Suprapubic skin (tissue), 4 donors: ENCODE measurements at regions not wholly inside any gene's neighbourhood (a gene's known extent, or its start where the extent isn't known, plus 50 kb on each side); places are given as distances from the start of the nearest gene placed in this dataset.

Source experiments
- DNase-seq, 2 donors: peaks; one replicate each; pipeline ENCODE4 v3.0.0-alpha.2; 2019; ENCODE audit warnings: low spot score in 2 of 2
- H3K27ac ChIP-seq: fragments of 200-600 bp; sonication (generic); one replicate; pipeline ENCODE4 v1.5.1; 2019
- H3K27me3 ChIP-seq: fragments of 200-600 bp; sonication (generic); one replicate; pipeline ENCODE4 v1.5.1; 2019
- H3K36me3 ChIP-seq: fragments of 200-600 bp; sonication (generic); one replicate; pipeline ENCODE4 v1.5.1; 2019
- H3K4me1 ChIP-seq: fragments of 200-600 bp; sonication (generic); one replicate; pipeline ENCODE4 v1.5.1; 2019
- H3K4me3 ChIP-seq: fragments of 200-600 bp; sonication (generic); one replicate; pipeline ENCODE4 v1.5.1; 2019; ENCODE audit warnings: mild to moderate bottlenecking
- H3K9me3 ChIP-seq: fragments of 200-600 bp; sonication (generic); one replicate; pipeline ENCODE4 v1.5.1; 2019
- EP300 ChIP-seq: sonication (generic); formaldehyde crosslinking; IDR thresholded peaks from one replicate; pipeline ENCODE4 v1.6.1; 2017; ENCODE audit warnings: antibody characterized with exemption
- POLR2A ChIP-seq, 2 donors: fragments of 450-650 bp; IDR thresholded peaks; one replicate each; pipeline ENCODE4 v1.6.1; 2017; ENCODE audit warnings: antibody characterized with exemption in 2 of 2, mild to moderate bottlenecking in 2 of 2, moderate library complexity in 2 of 2
- POLR2AphosphoS5 ChIP-seq, 3 donors: sonication (generic); formaldehyde crosslinking; IDR thresholded peaks; one replicate each; pipeline ENCODE4 v1.6.1; 2017; ENCODE audit warnings: antibody characterized with exemption in 3 of 3
- WGBS: methylation state at CpG from one replicate; pipeline ENCODE4 v1.1.5; 2018; 5-methylcytosine and 5-hydroxymethylcytosine counted together
- TF ChIP-seq, protein P1 (sequence below), 2 donors: fragments of 200-600 bp in 1 of 2; fragments of 450-650 bp in 1 of 2; sonication (generic) in 1 of 2; IDR thresholded peaks; one replicate each; pipeline ENCODE4 v1.5.1; 2016 to 2019; ENCODE audit warnings: antibody characterized with exemption in 2 of 2, mild to moderate bottlenecking in 1 of 2, moderate library complexity in 1 of 2

- Histone ChIP-seq H3K4me1 (no peaks in the 10 kb centered on the region), H3K27me3 (no peaks in the 10 kb centered on the region), H3K27ac (no peak overlapping the region), H3K9me3 (no peaks in the 10 kb centered on the region), H3K36me3 (no peaks in the 10 kb centered on the region), H3K4me3 (no peak overlapping the region)
- 88% methylated on average over 6 of the region's 6 CpGs for WGBS
- TF ChIP-seq POLR2AphosphoS5 (IDR thresholded peaks at IDR 0.05) = no peak
- TF ChIP-seq EP300 = no peak
- no peak for TF ChIP-seq POLR2A (IDR thresholded peaks at IDR 0.05)
- TF ChIP-seq, protein P1, sequence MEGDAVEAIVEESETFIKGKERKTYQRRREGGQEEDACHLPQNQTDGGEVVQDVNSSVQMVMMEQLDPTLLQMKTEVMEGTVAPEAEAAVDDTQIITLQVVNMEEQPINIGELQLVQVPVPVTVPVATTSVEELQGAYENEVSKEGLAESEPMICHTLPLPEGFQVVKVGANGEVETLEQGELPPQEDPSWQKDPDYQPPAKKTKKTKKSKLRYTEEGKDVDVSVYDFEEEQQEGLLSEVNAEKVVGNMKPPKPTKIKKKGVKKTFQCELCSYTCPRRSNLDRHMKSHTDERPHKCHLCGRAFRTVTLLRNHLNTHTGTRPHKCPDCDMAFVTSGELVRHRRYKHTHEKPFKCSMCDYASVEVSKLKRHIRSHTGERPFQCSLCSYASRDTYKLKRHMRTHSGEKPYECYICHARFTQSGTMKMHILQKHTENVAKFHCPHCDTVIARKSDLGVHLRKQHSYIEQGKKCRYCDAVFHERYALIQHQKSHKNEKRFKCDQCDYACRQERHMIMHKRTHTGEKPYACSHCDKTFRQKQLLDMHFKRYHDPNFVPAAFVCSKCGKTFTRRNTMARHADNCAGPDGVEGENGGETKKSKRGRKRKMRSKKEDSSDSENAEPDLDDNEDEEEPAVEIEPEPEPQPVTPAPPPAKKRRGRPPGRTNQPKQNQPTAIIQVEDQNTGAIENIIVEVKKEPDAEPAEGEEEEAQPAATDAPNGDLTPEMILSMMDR (IDR thresholded peaks at IDR 0.05) = no peak
- no peak for DNase-seq
These were observed 215.5 kb upstream of the GALNT2 start for GRCh38 chr1:229851511-229851910.

GRCh38 chr1:229853751-229854150 lies 213.3 kb upstream of the GALNT2 start:
- TF ChIP-seq POLR2AphosphoS5 (IDR thresholded peaks at IDR 0.05) (no peak), EP300 (no peak), POLR2A (IDR thresholded peaks at IDR 0.05) (no peak)
- TF ChIP-seq, protein P1 (IDR thresholded peaks at IDR 0.05) = no peak
- DNase-seq = no peak
- Histone ChIP-seq H3K4me3 (no peak overlapping the region), H3K4me1 (no peaks in the 10 kb centered on the region), H3K9me3 (no peaks in the 10 kb centered on the region), H3K27me3 (no peaks in the 10 kb centered on the region), H3K27ac (no peak overlapping the region), H3K36me3 (no peaks in the 10 kb centered on the region)
- WGBS = no CpG with 5 or more reads among the region's 3 CpGs

DNA sequence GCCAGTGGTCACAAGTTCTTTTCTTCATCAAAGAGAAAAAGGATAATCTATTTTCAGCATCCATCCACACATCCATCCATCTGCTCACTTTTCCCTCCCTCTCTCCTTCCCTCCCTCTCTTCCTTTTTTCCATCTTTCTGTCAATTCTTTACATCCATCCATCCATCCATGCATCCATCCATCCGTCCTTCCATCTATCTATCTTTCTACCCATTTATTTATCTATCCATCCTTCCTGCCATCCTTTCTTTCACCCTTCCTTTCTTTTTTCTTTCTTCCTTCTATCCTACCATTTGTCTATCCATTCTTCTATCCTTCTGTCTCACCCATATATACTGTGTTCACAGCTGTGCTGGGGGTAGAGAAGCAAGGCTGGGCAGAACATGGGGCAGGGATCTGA lies 212.4 kb upstream of the GALNT2 start:
- Histone ChIP-seq H3K4me3 (no peak overlapping the region), H3K9me3 (no peaks in the 10 kb centered on the region), H3K4me1 (no peaks in the 10 kb centered on the region), H3K36me3 (no peaks in the 10 kb centered on the region), H3K27me3 (no peaks in the 10 kb centered on the region), H3K27ac (no peak overlapping the region)
- TF ChIP-seq EP300 = no peak
- TF ChIP-seq POLR2AphosphoS5 (IDR thresholded peaks at IDR 0.05) = no peak
- TF ChIP-seq, protein P1 (IDR thresholded peaks at IDR 0.05) = no peak
- TF ChIP-seq POLR2A (IDR thresholded peaks at IDR 0.05) = no peak
- WGBS = 91% methylated on average over 1 of the region's 1 CpG
- no peak for DNase-seq

DNA sequence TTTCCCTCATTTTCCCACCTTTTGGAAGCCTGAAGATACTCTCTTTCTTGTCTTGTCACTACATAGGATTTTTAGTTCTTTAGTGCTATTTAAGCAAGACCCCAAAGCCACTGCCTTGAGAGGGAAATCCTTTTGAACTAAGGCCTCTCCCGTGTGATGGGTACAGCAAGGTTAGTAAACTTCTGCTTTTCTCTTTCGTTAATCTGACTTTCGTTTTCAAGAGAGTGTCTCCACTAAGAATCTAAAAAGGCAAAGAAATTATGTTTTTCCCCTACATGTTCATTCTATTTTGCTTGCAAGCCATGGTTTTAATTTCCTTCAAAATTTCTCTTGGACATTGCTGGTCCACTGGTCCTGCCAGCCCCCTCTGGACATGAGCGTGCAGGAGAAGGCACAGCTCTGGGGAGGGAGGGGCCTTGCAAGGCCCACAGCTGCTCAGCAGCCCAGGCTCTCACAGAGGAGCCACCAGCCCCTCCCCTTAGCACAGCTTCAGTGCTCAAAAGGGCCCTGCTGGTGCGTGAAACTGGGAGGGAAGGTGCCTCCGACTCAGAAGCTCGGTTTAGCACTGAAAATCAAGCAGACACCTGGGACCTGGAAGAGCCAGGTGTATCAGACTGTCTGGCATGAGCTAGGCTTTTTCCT lies 210.9 kb upstream of the GALNT2 start:
- no peaks in the 10 kb centered on the region for H3K4me1 ChIP-seq
- DNase-seq = no peak
- no peaks in the 10 kb centered on the region for H3K36me3 ChIP-seq
- WGBS = 69% methylated on average over 6 of the region's 7 CpGs
- H3K27me3 ChIP-seq = no peaks in the 10 kb centered on the region
- no peak for TF ChIP-seq POLR2A (IDR thresholded peaks at IDR 0.05)
- H3K4me3 ChIP-seq = peak overlapping the region; percentile 25
- H3K9me3 ChIP-seq = no peaks in the 10 kb centered on the region
- H3K27ac ChIP-seq = no peak overlapping the region

DNA sequence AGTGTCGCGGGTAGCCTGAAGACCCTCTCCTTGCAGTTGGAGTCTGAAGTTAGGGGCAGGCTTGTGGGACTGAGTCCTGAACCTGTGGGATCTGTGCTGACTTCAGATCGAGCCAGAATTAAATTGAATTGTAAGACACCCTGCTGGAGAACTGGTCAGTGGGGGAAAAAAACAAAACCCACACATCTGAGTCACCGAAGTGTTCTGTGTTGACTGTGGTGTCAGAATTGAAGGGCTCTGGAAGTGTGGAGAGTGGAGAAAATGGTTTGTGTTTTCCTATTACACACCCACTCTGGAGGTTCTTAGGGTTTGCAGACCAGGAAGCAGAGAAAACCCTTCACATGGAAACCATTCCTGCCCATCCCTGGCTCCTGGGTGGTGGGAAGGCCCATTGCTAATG lies 209.5 kb upstream of the GALNT2 start:
- Histone ChIP-seq H3K27me3 (peaks cover 2% of the 10 kb centered on the region), H3K4me1 (no peaks in the 10 kb centered on the region), H3K4me3 (no peak overlapping the region), H3K36me3 (no peaks in the 10 kb centered on the region), H3K9me3 (no peaks in the 10 kb centered on the region), H3K27ac (no peak overlapping the region)
- 94% methylated on average over 4 of the region's 4 CpGs for WGBS
- TF ChIP-seq EP300 = no peak
- TF ChIP-seq, protein P1 (IDR thresholded peaks at IDR 0.05) = no peak
- no peak for TF ChIP-seq POLR2A (IDR thresholded peaks at IDR 0.05)
- DNase-seq = no peak

DNA sequence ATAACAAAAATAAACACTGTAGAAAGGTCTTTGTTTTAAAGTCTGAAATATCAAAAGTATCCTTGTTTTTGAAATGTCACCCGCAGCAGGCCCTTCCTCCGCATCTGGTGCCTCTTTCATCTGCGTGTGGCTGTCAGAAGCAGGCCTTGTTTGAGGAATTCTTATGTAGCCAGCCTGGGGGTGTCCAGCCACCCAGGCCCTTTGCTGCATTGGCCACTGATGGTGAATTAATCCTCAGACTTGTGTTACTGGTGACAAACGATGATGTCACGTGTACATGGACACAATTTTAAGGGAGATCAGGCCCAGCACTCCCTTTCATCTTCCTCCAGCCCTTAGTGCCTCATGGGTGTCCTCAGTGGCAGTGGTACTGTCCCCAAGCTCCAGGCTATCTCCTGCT lies 208.0 kb upstream of the GALNT2 start:
- 86% methylated on average over 5 of the region's 5 CpGs for WGBS
- H3K4me3 ChIP-seq = no peak overlapping the region
- TF ChIP-seq EP300 (no peak), POLR2AphosphoS5 (IDR thresholded peaks at IDR 0.05) (no peak), POLR2A (IDR thresholded peaks at IDR 0.05) (no peak)
- TF ChIP-seq, protein P1 (IDR thresholded peaks at IDR 0.05) = no peak

More for the DNA sequence above, 208.0 kb upstream of the GALNT2 start:
- Histone ChIP-seq H3K27ac (no peak overlapping the region), H3K4me1 (no peaks in the 10 kb centered on the region), H3K9me3 (no peaks in the 10 kb centered on the region), H3K36me3 (no peaks in the 10 kb centered on the region), H3K27me3 (peaks cover 2% of the 10 kb centered on the region)
- no peak for DNase-seq
